ENCODE measurements at regions not wholly inside any gene's neighbourhood (a gene's known extent, or its start where the extent isn't known, plus 50 kb on each side); places are given as distances from the start of the nearest gene placed in this dataset.

GRCh38 chr21:14858311-14858710 is 206.5 kb downstream of the NRIP1 start:
- no peak for TF ChIP-seq POLR2A (IDR thresholded peaks at IDR 0.05)
- TF ChIP-seq CTCF (IDR thresholded peaks at IDR 0.05) = no peak
